Panc1 (cell line): ENCODE measurements at regions not wholly inside any gene's neighbourhood (a gene's known extent, or its start where the extent isn't known, plus 50 kb on each side); places are given as distances from the start of the nearest gene placed in this dataset.

Experiments used
- ATAC-seq: fragments of 200-7000 bp; cut with Tn5 transposase; 2 replicates; pipeline ENCODE4 v1.9.1; 2020; ENCODE audit warnings: mild to moderate bottlenecking, moderate library complexity
- BruUV-seq: library from RNA; stranded (reverse); fragments of 400-500 nt; replicated peaks from 2 replicates; lab custom pipeline; 2021; lab: Mats Ljungman, UMichigan
- CTCF ChIA-PET: fragments of 300-600 bp; sonication (Branson Sonifier 250); formaldehyde crosslinking; loops from one replicate; lab custom pipeline; 2022; ENCODE audit warnings: antibody characterized with exemption; lab: Charles Lee
- POLR2A ChIA-PET: fragments of 300-600 bp; sonication (Branson Sonifier 250); formaldehyde crosslinking; loops from one replicate; lab custom pipeline; 2022; ENCODE audit warnings: antibody characterized with exemption; lab: Charles Lee
- DNase-seq: peaks from one replicate; pipeline ENCODE4 v3.0.0-alpha.2; 2010; ENCODE audit warnings: low read depth, low spot score
- H3K27ac ChIP-seq: 2 replicates; pipeline ENCODE4 v1.5.1; 2011; ENCODE audit warnings: mild to moderate bottlenecking, low read length, inconsistent platforms
- H3K27me3 ChIP-seq: fragments of 200-500 bp; sonication (Bioruptor generic); 2 replicates; pipeline ENCODE4 v1.6.0; 2014; ENCODE audit warnings: low read length, inconsistent platforms; ENCODE audit not compliant: control insufficient read depth, insufficient read depth
- H3K36me3 ChIP-seq: fragments of 200-500 bp; sonication (Bioruptor generic); 2 replicates; pipeline ENCODE4 v1.5.1; 2014; ENCODE audit warnings: inconsistent platforms, mild to moderate bottlenecking, low read length, moderate library complexity; ENCODE audit not compliant: control insufficient read depth, insufficient read depth
- H3K4me1 ChIP-seq: 2 replicates; pipeline ENCODE4 v1.5.1; 2011; ENCODE audit warnings: inconsistent platforms, mild to moderate bottlenecking, low read length, moderate library complexity; ENCODE audit not compliant: control insufficient read depth, insufficient read depth
- H3K4me3 ChIP-seq, 2 experiments: 2 replicates each; pipeline ENCODE4 v1.5.1; 2011 to 2012; ENCODE audit warnings: low read depth in 2 of 2, low read length in 2 of 2, mild to moderate bottlenecking in 2 of 2, inconsistent platforms in 1 of 2, moderate library complexity in 1 of 2
- H3K9me3 ChIP-seq: fragments of 200-500 bp; sonication (Bioruptor generic); 2 replicates; pipeline ENCODE4 v1.5.1; 2014; ENCODE audit warnings: low read depth, mild to moderate bottlenecking, inconsistent platforms, low read length, moderate library complexity; ENCODE audit not compliant: control insufficient read depth, insufficient read depth
- POLR2AphosphoS5 ChIP-seq: IDR thresholded peaks from 2 replicates; pipeline ENCODE4 v1.6.1; 2012; ENCODE audit warnings: mild to moderate bottlenecking, low read depth, low read length, moderate library complexity
- REST ChIP-seq, 2 experiments: IDR thresholded peaks; 2 replicates each; pipeline ENCODE4 v1.6.1; 2011 to 2012; ENCODE audit warnings: low read depth in 2 of 2, control low read depth in 1 of 2, low read length in 1 of 2, mild to moderate bottlenecking in 1 of 2, moderate library complexity in 1 of 2; ENCODE audit not compliant: insufficient read depth in 1 of 2
- SIN3A ChIP-seq: IDR thresholded peaks from 2 replicates; pipeline ENCODE4 v1.6.1; 2012; ENCODE audit warnings: low read depth, mild to moderate bottlenecking, low read length, moderate library complexity, borderline replicate concordance; ENCODE audit not compliant: insufficient read depth
- TCF7L2 ChIP-seq: IDR thresholded peaks from 2 replicates; pipeline ENCODE4 v1.6.1; 2011; ENCODE audit warnings: mild to moderate bottlenecking, low read depth, low read length, inconsistent platforms
- in situ Hi-C: cut with HindIII; loops from 2 replicates; pipeline ENCODE4 v1.10.0; 2016; ENCODE audit warnings: low sequenced_read_pairs, low pct_unique_long_range_greater_than_20kb
- intact Hi-C: fragments of 100-400 bp; cut with micrococcal nuclease; formaldehyde crosslinking; loops from one replicate; pipeline ENCODE4 v1.10.0; 2022; ENCODE audit not compliant: unreplicated experiment
- TF ChIP-seq, protein P1 (sequence below): fragments of 450-650 bp; IDR thresholded peaks from 2 replicates; pipeline ENCODE4 v1.5.1; 2017; ENCODE audit warnings: mild to moderate bottlenecking

DNA sequence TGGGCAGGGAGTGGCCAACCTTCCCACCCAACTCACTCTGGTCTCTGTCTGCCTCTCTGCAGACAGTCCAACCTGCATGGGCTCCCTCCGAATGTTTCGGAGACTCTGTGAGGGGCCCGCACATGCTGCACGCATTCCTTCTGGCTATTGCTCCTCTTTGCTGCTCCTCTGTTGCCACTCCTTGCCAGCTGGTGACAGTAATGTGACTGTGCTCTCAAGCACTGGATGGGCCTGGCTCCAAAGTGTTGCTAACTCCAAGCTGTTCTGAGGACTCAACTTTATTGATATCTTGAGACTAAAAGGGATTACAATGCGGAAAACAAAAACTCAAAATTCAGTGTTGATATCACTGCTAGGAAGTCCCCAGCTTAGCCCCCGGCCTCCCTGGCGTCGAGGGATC, 105.4 kb upstream of the KIF5B start:
- H3K27me3 ChIP-seq, result no peaks in the 10 kb centered on the region
- no peak for DNase-seq
- no peak for ATAC-seq
- TF ChIP-seq, protein P1, sequence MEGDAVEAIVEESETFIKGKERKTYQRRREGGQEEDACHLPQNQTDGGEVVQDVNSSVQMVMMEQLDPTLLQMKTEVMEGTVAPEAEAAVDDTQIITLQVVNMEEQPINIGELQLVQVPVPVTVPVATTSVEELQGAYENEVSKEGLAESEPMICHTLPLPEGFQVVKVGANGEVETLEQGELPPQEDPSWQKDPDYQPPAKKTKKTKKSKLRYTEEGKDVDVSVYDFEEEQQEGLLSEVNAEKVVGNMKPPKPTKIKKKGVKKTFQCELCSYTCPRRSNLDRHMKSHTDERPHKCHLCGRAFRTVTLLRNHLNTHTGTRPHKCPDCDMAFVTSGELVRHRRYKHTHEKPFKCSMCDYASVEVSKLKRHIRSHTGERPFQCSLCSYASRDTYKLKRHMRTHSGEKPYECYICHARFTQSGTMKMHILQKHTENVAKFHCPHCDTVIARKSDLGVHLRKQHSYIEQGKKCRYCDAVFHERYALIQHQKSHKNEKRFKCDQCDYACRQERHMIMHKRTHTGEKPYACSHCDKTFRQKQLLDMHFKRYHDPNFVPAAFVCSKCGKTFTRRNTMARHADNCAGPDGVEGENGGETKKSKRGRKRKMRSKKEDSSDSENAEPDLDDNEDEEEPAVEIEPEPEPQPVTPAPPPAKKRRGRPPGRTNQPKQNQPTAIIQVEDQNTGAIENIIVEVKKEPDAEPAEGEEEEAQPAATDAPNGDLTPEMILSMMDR, result no peak
- no peak for TF ChIP-seq SIN3A
- TF ChIP-seq POLR2AphosphoS5, result no peak
- H3K4me3 ChIP-seq, result no peak overlapping the region
- no peaks in the 10 kb centered on the region for H3K36me3 ChIP-seq
- no peak overlapping the region for H3K27ac ChIP-seq
- in situ Hi-C loops, result no loop called here
- BruUV-seq, result no TSS peak
- POLR2A ChIA-PET, result no interaction called here
- CTCF ChIA-PET, result no interaction called here
- no peaks in the 10 kb centered on the region for H3K9me3 ChIP-seq
- H3K4me1 ChIP-seq, result no peaks in the 10 kb centered on the region
- intact Hi-C loops, result no loop called here

- CTCF ChIA-PET, result no interaction called here
- BruUV-seq, result no TSS peak
- POLR2A ChIA-PET, result no interaction called here
- ATAC-seq (no peak), DNase-seq (no peak)
- Histone ChIP-seq H3K4me3 (no peak overlapping the region), H3K9me3 (no peaks in the 10 kb centered on the region), H3K36me3 (no peaks in the 10 kb centered on the region), H3K27me3 (no peaks in the 10 kb centered on the region; the same call in 1 of the 2 replicates), H3K4me1 (no peaks in the 10 kb centered on the region), H3K27ac (no peak overlapping the region)
- intact Hi-C loops (no loop called here), in situ Hi-C loops (no loop called here)
- TF ChIP-seq, protein P1, result no peak
- TF ChIP-seq REST (IDR thresholded peaks at IDR 0.05; ENCODE audit: insufficient read depth in 1 of 2, low read depth in 2 of 2, low read length in 1 of 2), result no peak
- TF ChIP-seq TCF7L2, result no peak
- no peak for TF ChIP-seq POLR2AphosphoS5
These were observed 104.6 kb upstream of the KIF5B start for GRCh38 chr10:32160864-32161263.

DNA sequence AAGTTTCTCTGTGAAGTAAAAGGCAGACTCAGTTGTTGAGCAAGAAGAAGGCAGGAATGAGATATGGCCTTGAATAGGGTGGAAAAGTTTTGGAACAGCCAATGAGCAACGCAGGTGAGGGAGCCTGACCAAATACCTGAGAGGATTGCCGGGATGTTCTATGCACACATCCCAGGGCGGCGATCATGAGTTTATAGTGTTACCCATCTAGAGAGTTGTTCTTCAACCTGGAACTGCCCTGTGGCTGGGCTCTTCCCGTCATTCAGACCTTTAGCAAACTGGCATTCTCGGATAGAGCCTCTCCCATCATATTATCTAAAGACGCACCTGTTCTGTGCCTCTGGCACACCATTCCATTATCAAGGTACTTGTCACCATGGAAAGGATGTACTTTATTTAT, 103.0 kb upstream of the KIF5B start:
- BruUV-seq, result no TSS peak
- no peaks in the 10 kb centered on the region for H3K4me1 ChIP-seq
- H3K27me3 ChIP-seq, result no peaks in the 10 kb centered on the region; the same call in 1 of the 2 replicates
- in situ Hi-C loops, result no loop called here
- no peak for ATAC-seq
- no peaks in the 10 kb centered on the region for H3K9me3 ChIP-seq
- no peak overlapping the region for H3K4me3 ChIP-seq
- ChIA-PET CTCF (no interaction called here), POLR2A (no interaction called here)
- intact Hi-C loops, result no loop called here
- H3K27ac ChIP-seq, result no peak overlapping the region
- no peak for TF ChIP-seq SIN3A
- TF ChIP-seq POLR2AphosphoS5, result no peak
- TF ChIP-seq, protein P1, result no peak
- no peak for TF ChIP-seq TCF7L2
- no peak for TF ChIP-seq REST (IDR thresholded peaks at IDR 0.05; ENCODE audit: insufficient read depth in 1 of 2, low read depth in 2 of 2, low read length in 1 of 2)
- H3K36me3 ChIP-seq, result no peaks in the 10 kb centered on the region
- no peak for DNase-seq
